Panc1 (cell line): ENCODE measurements at regions not wholly inside any gene's neighbourhood (a gene's known extent, or its start where the extent isn't known, plus 50 kb on each side); places are given as distances from the start of the nearest gene placed in this dataset.

ENCODE experiments used
- ATAC-seq: fragments of 200-7000 bp; cut with Tn5 transposase; 2 replicates; pipeline ENCODE4 v1.9.1; 2020; ENCODE audit warnings: mild to moderate bottlenecking, moderate library complexity
- BruUV-seq: library from RNA; stranded (reverse); fragments of 400-500 nt; replicated peaks from 2 replicates; lab custom pipeline; 2021; lab: Mats Ljungman, UMichigan
- CTCF ChIA-PET: fragments of 300-600 bp; sonication (Branson Sonifier 250); formaldehyde crosslinking; loops from one replicate; lab custom pipeline; 2022; ENCODE audit warnings: antibody characterized with exemption; lab: Charles Lee
- POLR2A ChIA-PET: fragments of 300-600 bp; sonication (Branson Sonifier 250); formaldehyde crosslinking; loops from one replicate; lab custom pipeline; 2022; ENCODE audit warnings: antibody characterized with exemption; lab: Charles Lee
- DNase-seq: peaks from one replicate; pipeline ENCODE4 v3.0.0-alpha.2; 2010; ENCODE audit warnings: low read depth, low spot score
- H3K27ac ChIP-seq: 2 replicates; pipeline ENCODE4 v1.5.1; 2011; ENCODE audit warnings: mild to moderate bottlenecking, low read length, inconsistent platforms
- H3K27me3 ChIP-seq: fragments of 200-500 bp; sonication (Bioruptor generic); 2 replicates; pipeline ENCODE4 v1.6.0; 2014; ENCODE audit warnings: low read length, inconsistent platforms; ENCODE audit not compliant: control insufficient read depth, insufficient read depth
- H3K36me3 ChIP-seq: fragments of 200-500 bp; sonication (Bioruptor generic); 2 replicates; pipeline ENCODE4 v1.5.1; 2014; ENCODE audit warnings: inconsistent platforms, mild to moderate bottlenecking, low read length, moderate library complexity; ENCODE audit not compliant: control insufficient read depth, insufficient read depth
- H3K4me1 ChIP-seq: 2 replicates; pipeline ENCODE4 v1.5.1; 2011; ENCODE audit warnings: inconsistent platforms, mild to moderate bottlenecking, low read length, moderate library complexity; ENCODE audit not compliant: control insufficient read depth, insufficient read depth
- H3K4me3 ChIP-seq, 2 experiments: 2 replicates each; pipeline ENCODE4 v1.5.1; 2011 to 2012; ENCODE audit warnings: low read depth in 2 of 2, low read length in 2 of 2, mild to moderate bottlenecking in 2 of 2, inconsistent platforms in 1 of 2, moderate library complexity in 1 of 2
- H3K9me3 ChIP-seq: fragments of 200-500 bp; sonication (Bioruptor generic); 2 replicates; pipeline ENCODE4 v1.5.1; 2014; ENCODE audit warnings: low read depth, mild to moderate bottlenecking, inconsistent platforms, low read length, moderate library complexity; ENCODE audit not compliant: control insufficient read depth, insufficient read depth
- POLR2AphosphoS5 ChIP-seq: IDR thresholded peaks from 2 replicates; pipeline ENCODE4 v1.6.1; 2012; ENCODE audit warnings: mild to moderate bottlenecking, low read depth, low read length, moderate library complexity
- SIN3A ChIP-seq: IDR thresholded peaks from 2 replicates; pipeline ENCODE4 v1.6.1; 2012; ENCODE audit warnings: low read depth, mild to moderate bottlenecking, low read length, moderate library complexity, borderline replicate concordance; ENCODE audit not compliant: insufficient read depth
- TCF7L2 ChIP-seq: IDR thresholded peaks from 2 replicates; pipeline ENCODE4 v1.6.1; 2011; ENCODE audit warnings: mild to moderate bottlenecking, low read depth, low read length, inconsistent platforms
- in situ Hi-C: cut with HindIII; loops from 2 replicates; pipeline ENCODE4 v1.10.0; 2016; ENCODE audit warnings: low sequenced_read_pairs, low pct_unique_long_range_greater_than_20kb
- intact Hi-C: fragments of 100-400 bp; cut with micrococcal nuclease; formaldehyde crosslinking; loops from one replicate; pipeline ENCODE4 v1.10.0; 2022; ENCODE audit not compliant: unreplicated experiment
- TF ChIP-seq, protein P1 (sequence below): fragments of 450-650 bp; IDR thresholded peaks from 2 replicates; pipeline ENCODE4 v1.5.1; 2017; ENCODE audit warnings: mild to moderate bottlenecking
- TF ChIP-seq, protein P2 (sequence below), 2 experiments: IDR thresholded peaks; 2 replicates each; pipeline ENCODE4 v1.6.1; 2011 to 2012; ENCODE audit warnings: low read depth in 2 of 2, control low read depth in 1 of 2, low read length in 1 of 2, mild to moderate bottlenecking in 1 of 2, moderate library complexity in 1 of 2; ENCODE audit not compliant: insufficient read depth in 1 of 2

DNA sequence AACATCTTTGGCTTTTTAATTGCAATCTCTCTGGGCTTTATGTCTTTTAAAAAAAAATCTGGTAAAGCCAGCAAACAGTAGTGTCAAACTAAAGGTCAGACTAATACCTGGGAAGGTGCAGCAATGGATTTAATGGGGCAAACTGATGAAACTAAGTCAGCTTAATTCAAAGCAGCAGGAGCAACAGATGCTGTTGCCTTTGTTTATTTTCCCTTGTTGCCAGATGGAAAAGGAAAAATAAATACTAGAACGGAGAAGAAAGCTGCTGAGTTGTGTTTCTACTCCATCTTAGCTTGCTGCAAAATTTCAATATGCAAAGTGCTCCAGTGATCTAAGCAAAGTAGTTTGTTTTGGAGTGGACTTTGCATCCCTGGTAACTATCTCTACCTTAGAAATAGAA, 1097.8 kb downstream of the PCDH17 start:
- no peaks in the 10 kb centered on the region for H3K36me3 ChIP-seq
- H3K4me3 ChIP-seq = no peak overlapping the region
- ChIA-PET POLR2A (no interaction called here), CTCF (no interaction called here)
- DNase-seq (no peak), ATAC-seq (no peak)
- in situ Hi-C loops (no loop called here), intact Hi-C loops (no loop called here)
- no peak overlapping the region for H3K27ac ChIP-seq
- no peaks in the 10 kb centered on the region for H3K9me3 ChIP-seq
- TF ChIP-seq, protein P1, sequence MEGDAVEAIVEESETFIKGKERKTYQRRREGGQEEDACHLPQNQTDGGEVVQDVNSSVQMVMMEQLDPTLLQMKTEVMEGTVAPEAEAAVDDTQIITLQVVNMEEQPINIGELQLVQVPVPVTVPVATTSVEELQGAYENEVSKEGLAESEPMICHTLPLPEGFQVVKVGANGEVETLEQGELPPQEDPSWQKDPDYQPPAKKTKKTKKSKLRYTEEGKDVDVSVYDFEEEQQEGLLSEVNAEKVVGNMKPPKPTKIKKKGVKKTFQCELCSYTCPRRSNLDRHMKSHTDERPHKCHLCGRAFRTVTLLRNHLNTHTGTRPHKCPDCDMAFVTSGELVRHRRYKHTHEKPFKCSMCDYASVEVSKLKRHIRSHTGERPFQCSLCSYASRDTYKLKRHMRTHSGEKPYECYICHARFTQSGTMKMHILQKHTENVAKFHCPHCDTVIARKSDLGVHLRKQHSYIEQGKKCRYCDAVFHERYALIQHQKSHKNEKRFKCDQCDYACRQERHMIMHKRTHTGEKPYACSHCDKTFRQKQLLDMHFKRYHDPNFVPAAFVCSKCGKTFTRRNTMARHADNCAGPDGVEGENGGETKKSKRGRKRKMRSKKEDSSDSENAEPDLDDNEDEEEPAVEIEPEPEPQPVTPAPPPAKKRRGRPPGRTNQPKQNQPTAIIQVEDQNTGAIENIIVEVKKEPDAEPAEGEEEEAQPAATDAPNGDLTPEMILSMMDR = no peak
- TF ChIP-seq, protein P2, sequence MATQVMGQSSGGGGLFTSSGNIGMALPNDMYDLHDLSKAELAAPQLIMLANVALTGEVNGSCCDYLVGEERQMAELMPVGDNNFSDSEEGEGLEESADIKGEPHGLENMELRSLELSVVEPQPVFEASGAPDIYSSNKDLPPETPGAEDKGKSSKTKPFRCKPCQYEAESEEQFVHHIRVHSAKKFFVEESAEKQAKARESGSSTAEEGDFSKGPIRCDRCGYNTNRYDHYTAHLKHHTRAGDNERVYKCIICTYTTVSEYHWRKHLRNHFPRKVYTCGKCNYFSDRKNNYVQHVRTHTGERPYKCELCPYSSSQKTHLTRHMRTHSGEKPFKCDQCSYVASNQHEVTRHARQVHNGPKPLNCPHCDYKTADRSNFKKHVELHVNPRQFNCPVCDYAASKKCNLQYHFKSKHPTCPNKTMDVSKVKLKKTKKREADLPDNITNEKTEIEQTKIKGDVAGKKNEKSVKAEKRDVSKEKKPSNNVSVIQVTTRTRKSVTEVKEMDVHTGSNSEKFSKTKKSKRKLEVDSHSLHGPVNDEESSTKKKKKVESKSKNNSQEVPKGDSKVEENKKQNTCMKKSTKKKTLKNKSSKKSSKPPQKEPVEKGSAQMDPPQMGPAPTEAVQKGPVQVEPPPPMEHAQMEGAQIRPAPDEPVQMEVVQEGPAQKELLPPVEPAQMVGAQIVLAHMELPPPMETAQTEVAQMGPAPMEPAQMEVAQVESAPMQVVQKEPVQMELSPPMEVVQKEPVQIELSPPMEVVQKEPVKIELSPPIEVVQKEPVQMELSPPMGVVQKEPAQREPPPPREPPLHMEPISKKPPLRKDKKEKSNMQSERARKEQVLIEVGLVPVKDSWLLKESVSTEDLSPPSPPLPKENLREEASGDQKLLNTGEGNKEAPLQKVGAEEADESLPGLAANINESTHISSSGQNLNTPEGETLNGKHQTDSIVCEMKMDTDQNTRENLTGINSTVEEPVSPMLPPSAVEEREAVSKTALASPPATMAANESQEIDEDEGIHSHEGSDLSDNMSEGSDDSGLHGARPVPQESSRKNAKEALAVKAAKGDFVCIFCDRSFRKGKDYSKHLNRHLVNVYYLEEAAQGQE (IDR thresholded peaks at IDR 0.05; ENCODE audit: insufficient read depth in 1 of 2, low read depth in 2 of 2, low read length in 1 of 2) = no peak
- no peaks in the 10 kb centered on the region for H3K4me1 ChIP-seq
- H3K27me3 ChIP-seq = no peaks in the 10 kb centered on the region
- BruUV-seq = no TSS peak

DNA sequence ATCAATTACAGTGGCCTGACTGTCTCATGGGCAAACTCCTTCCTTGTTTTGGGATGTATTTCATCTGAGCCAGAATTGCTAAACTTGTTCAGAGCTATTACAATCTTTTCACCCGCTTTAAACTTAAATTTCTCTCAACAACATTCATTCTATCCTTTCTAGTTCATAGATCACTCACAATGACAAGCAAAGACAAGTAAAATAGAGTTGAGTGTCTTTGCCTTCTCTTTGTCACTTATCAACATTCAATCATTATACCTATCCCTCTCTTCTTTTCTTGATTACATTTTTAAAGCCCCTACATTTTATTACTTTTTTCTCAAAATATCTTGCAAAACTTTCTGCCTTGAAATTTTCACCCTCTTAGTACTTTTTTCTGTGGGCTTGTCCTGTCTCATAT, 1113.1 kb downstream of the PCDH17 start:
- H3K9me3 ChIP-seq = no peaks in the 10 kb centered on the region
- no peaks in the 10 kb centered on the region for H3K36me3 ChIP-seq
- no TSS peak for BruUV-seq
- no peak overlapping the region for H3K4me3 ChIP-seq
- no peak for DNase-seq
- no peak overlapping the region for H3K27ac ChIP-seq
- CTCF ChIA-PET = no interaction called here
- no peak for ATAC-seq
- in situ Hi-C loops (no loop called here), intact Hi-C loops (no loop called here)
- no peaks in the 10 kb centered on the region for H3K4me1 ChIP-seq
- no peaks in the 10 kb centered on the region for H3K27me3 ChIP-seq
- no peak for TF ChIP-seq TCF7L2
- no peak for TF ChIP-seq SIN3A
- TF ChIP-seq, protein P2 (IDR thresholded peaks at IDR 0.05; ENCODE audit: insufficient read depth in 1 of 2, low read depth in 2 of 2, low read length in 1 of 2) = no peak
- no peak for TF ChIP-seq POLR2AphosphoS5
- TF ChIP-seq, protein P1 = no peak
- POLR2A ChIA-PET = no interaction called here
